ENCODE measurements at regions not wholly inside any gene's neighbourhood (a gene's known extent, or its start where the extent isn't known, plus 50 kb on each side); places are given as distances from the start of the nearest gene placed in this dataset.

- TF ChIP-seq POLR2A (IDR thresholded peaks at IDR 0.05): no peak
- TF ChIP-seq, protein P1, sequence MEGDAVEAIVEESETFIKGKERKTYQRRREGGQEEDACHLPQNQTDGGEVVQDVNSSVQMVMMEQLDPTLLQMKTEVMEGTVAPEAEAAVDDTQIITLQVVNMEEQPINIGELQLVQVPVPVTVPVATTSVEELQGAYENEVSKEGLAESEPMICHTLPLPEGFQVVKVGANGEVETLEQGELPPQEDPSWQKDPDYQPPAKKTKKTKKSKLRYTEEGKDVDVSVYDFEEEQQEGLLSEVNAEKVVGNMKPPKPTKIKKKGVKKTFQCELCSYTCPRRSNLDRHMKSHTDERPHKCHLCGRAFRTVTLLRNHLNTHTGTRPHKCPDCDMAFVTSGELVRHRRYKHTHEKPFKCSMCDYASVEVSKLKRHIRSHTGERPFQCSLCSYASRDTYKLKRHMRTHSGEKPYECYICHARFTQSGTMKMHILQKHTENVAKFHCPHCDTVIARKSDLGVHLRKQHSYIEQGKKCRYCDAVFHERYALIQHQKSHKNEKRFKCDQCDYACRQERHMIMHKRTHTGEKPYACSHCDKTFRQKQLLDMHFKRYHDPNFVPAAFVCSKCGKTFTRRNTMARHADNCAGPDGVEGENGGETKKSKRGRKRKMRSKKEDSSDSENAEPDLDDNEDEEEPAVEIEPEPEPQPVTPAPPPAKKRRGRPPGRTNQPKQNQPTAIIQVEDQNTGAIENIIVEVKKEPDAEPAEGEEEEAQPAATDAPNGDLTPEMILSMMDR (IDR thresholded peaks at IDR 0.05): no peak
- no peak for TF ChIP-seq EP300 (IDR thresholded peaks at IDR 0.05)
- Histone ChIP-seq H3K4me1 (ENCODE audit: insufficient read depth) (no peaks in the 10 kb centered on the region), H3K27me3 (no peaks in the 10 kb centered on the region), H3K9me3 (no peaks in the 10 kb centered on the region), H3K27ac (no peak overlapping the region), H3K36me3 (no peaks in the 10 kb centered on the region), H3K4me3 (no peak overlapping the region)
- intact Hi-C loops (cut with DNase I): no loop called here
- DNase-seq: no peak
- 89 to 93% (median 91%) methylated on average over 8 of the region's 8 CpGs for WGBS, 3 donors
Observed at GRCh38 chr4:110886856-110887255, 264.0 kb upstream of the PITX2 start.

GRCh38 chr4:110897784-110898183 is 274.9 kb upstream of the PITX2 start:
- no peaks in the 10 kb centered on the region for H3K9me3 ChIP-seq
- H3K27ac ChIP-seq: no peak overlapping the region
- WGBS, 3 donors: 54 to 62% (median 62%) methylated on average over 5 of the region's 5 CpGs
- no peaks in the 10 kb centered on the region for H3K4me1 ChIP-seq (ENCODE audit: insufficient read depth)
- no peak overlapping the region for H3K4me3 ChIP-seq
- intact Hi-C loops (cut with DNase I): no loop called here
- H3K27me3 ChIP-seq: no peaks in the 10 kb centered on the region
- TF ChIP-seq POLR2A (IDR thresholded peaks at IDR 0.05): no peak
- TF ChIP-seq, protein P1 (IDR thresholded peaks at IDR 0.05): no peak
- DNase-seq: no peak
- H3K36me3 ChIP-seq: no peaks in the 10 kb centered on the region

- Histone ChIP-seq H3K36me3 (no peaks in the 10 kb centered on the region), H3K27me3 (no peaks in the 10 kb centered on the region), H3K9me3 (no peaks in the 10 kb centered on the region), H3K27ac (no peak overlapping the region), H3K4me3 (no peak overlapping the region), H3K4me1 (ENCODE audit: insufficient read depth) (no peaks in the 10 kb centered on the region)
- DNase-seq: no peak
- WGBS, 3 donors: 51 to 67% (median 62%) methylated on average over 1 of the region's 1 CpG
- intact Hi-C loops (cut with DNase I): no loop called here
- TF ChIP-seq, protein P1 (IDR thresholded peaks at IDR 0.05): no peak
- TF ChIP-seq POLR2A (IDR thresholded peaks at IDR 0.05) (no peak), EP300 (IDR thresholded peaks at IDR 0.05) (no peak)
Observed at GRCh38 chr4:110898290-110898689, 275.4 kb upstream of the PITX2 start.

DNA sequence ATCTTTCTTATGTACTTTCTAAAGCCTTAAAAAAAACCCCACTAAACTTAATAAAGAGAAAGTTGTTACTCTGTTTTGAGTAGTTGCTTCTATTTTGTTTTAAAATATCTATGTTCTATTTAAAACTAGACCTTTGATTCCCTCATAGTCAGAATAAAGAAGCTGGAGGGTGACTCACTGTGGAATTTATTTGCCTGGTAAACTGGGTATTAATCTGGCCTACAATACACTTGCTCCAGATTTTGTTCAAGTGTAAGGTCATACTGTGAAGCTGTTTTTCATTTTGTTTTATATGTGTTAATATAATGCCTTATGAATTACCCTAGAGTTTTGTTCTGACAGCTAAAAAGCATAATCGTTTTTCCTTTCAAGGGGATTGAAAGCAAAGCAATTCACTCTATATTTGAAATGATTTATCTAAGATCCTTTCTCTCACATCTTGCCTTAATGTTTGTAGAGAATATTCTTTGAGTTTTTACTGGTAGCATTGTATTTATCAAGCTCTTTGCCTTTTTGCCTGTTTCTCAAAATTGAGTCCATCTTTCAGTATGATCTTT is 277.4 kb upstream of the PITX2 start:
- H3K27ac ChIP-seq: no peak overlapping the region
- 10 to 30% (median 13%) methylated on average over 1 of the region's 1 CpG for WGBS, 3 donors
- intact Hi-C loops (cut with DNase I): no loop called here
- TF ChIP-seq POLR2A (IDR thresholded peaks at IDR 0.05) (no peak), EP300 (IDR thresholded peaks at IDR 0.05) (no peak)
- TF ChIP-seq, protein P1 (IDR thresholded peaks at IDR 0.05): no peak
- no peaks in the 10 kb centered on the region for H3K27me3 ChIP-seq
- no peak overlapping the region for H3K4me3 ChIP-seq
- no peaks in the 10 kb centered on the region for H3K4me1 ChIP-seq (ENCODE audit: insufficient read depth)
- no peaks in the 10 kb centered on the region for H3K9me3 ChIP-seq
- H3K36me3 ChIP-seq: no peaks in the 10 kb centered on the region
- no peak for DNase-seq
